ENCODE measurements at regions not wholly inside any gene's neighbourhood (a gene's known extent, or its start where the extent isn't known, plus 50 kb on each side); places are given as distances from the start of the nearest gene placed in this dataset.

- intact Hi-C loops (cut with DNase I, micrococcal nuclease) = no loop called here
- no peak for TF ChIP-seq CTCF (IDR thresholded peaks at IDR 0.05)
These were observed 379.2 kb downstream of the AASDHPPT start for GRCh38 chr11:106456647-106457046.

GRCh38 chr11:106457727-106458126 is 380.3 kb downstream of the AASDHPPT start:
- peaks cover 12% of the 10 kb centered on the region for H3K9me3 ChIP-seq
- DNase-seq = no peak
- no peak for ATAC-seq
- H3K4me3 ChIP-seq = no peak overlapping the region
- TF ChIP-seq CTCF (IDR thresholded peaks at IDR 0.05) = no peak
- intact Hi-C loops (cut with DNase I, micrococcal nuclease) = no loop called here
- no peaks in the 10 kb centered on the region for H3K36me3 ChIP-seq (ENCODE audit: low read depth)
- no peaks in the 10 kb centered on the region for H3K4me1 ChIP-seq (ENCODE audit: low read depth)

More at GRCh38 chr11:106456647-106457046, 379.2 kb downstream of the AASDHPPT start:
- Histone ChIP-seq H3K4me1 (ENCODE audit: low read depth) (no peaks in the 10 kb centered on the region), H3K4me3 (no peak overlapping the region), H3K36me3 (ENCODE audit: low read depth) (no peaks in the 10 kb centered on the region), H3K9me3 (peaks cover 12% of the 10 kb centered on the region)
- DNase-seq (no peak), ATAC-seq (no peak)

DNA sequence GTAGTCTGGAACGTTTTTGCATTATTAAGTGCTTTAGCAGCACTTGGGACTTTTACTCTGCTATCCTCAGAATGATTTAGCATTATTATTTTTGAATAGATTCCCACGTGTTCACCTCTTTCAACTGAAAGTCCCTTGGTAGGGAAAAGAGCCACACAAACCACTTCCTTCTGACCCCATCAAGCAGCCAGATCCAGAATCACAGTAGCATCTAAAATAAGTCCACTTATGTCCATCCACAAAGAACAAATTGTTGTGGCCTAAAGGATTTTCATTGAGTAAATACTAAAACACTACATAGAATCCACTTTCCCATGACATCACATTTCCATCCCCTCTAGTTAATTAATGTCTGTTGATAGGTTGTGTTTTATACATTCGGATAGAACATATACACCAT is 381.7 kb downstream of the AASDHPPT start:
- Histone ChIP-seq H3K4me3 (no peak overlapping the region), H3K4me1 (ENCODE audit: low read depth) (no peaks in the 10 kb centered on the region), H3K36me3 (ENCODE audit: low read depth) (no peaks in the 10 kb centered on the region), H3K9me3 (peaks cover 11% of the 10 kb centered on the region)
- TF ChIP-seq CTCF (IDR thresholded peaks at IDR 0.05) = no peak
- ATAC-seq (no peak), DNase-seq (no peak)
- intact Hi-C loops (cut with DNase I, micrococcal nuclease) = no loop called here

DNA sequence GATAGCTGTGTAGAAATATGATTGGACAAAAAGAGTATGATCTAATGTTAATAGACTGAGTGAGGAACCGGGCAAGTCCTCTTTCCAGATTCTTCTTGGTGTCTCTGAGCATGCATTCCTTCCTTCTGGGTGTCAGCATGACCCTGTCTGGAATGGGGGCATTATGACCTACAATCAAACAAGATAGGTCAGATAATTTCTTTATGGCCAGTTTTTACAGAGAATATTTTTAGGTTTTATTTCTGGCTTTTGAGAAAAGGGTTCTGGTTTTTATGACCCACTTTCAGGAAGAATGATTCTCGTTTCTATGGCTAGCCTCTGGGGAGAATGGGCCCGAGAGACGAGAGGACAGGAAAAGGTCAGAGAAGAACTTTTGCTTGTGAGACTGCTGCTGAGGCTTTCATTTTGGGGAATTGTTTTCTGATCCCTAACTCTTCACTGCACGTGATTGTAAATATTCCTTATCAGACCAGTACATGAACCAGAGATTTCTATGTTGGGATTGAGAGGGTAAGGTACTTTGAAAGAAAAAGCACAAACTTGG is 383.8 kb downstream of the AASDHPPT start:
- no peaks in the 10 kb centered on the region for H3K36me3 ChIP-seq (ENCODE audit: low read depth)
- peaks cover 15% of the 10 kb centered on the region for H3K9me3 ChIP-seq
- H3K4me3 ChIP-seq = no peak overlapping the region
- H3K4me1 ChIP-seq (ENCODE audit: low read depth) = no peaks in the 10 kb centered on the region
- DNase-seq = no peak
- no peak for ATAC-seq
- intact Hi-C loops (cut with DNase I, micrococcal nuclease) = no loop called here
- no peak for TF ChIP-seq CTCF (IDR thresholded peaks at IDR 0.05)

GRCh38 chr11:106461839-106462545 is 384.5 kb downstream of the AASDHPPT start:
- ATAC-seq (no peak), DNase-seq (no peak)
- H3K4me3 ChIP-seq = no peak overlapping the region

More at GRCh38 chr11:106461839-106462545, 384.5 kb downstream of the AASDHPPT start:
- peaks cover 18% of the 10 kb centered on the region for H3K9me3 ChIP-seq
- H3K4me1 ChIP-seq (ENCODE audit: low read depth) = no peaks in the 10 kb centered on the region
- intact Hi-C loops (cut with DNase I, micrococcal nuclease) = no loop called here
- H3K36me3 ChIP-seq (ENCODE audit: low read depth) = no peaks in the 10 kb centered on the region
- no peak for TF ChIP-seq CTCF (IDR thresholded peaks at IDR 0.05)

Measured in mucosa of descending colon (tissue), 3 donors.